SIG-M5 (cell line): ENCODE measurements at regions not wholly inside any gene's neighbourhood (a gene's known extent, or its start where the extent isn't known, plus 50 kb on each side); places are given as distances from the start of the nearest gene placed in this dataset.
"Not testable (repeated sequence)": the region's sequence is repeated elsewhere in the genome, so short reads cannot be mapped to it uniquely, and the experiment has no call there.

Experiments used
- DNase-seq: peaks from one replicate; lab custom pipeline; 2025; lab: John Stamatoyannopoulos, UW

DNA sequence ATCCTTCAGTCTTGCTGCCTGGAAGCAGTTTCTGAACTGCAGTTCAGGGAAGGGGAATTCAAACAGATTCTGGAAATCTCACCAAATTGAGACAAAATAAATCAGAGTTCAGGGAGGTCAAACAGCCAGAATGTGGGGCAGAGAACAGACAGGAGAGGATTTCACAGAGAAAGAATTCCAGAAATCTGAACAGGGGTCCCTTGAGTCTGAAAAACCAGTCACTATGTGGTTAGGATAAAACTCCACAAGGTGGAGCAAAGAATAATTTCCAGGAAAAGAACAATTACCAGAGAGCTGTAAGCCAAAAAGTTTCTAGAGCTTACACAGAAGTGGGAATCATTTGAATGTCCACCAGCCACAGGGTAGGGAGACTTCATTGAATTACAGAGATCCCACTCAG lies 84.7 kb downstream of the URB2 start:
- no peak for DNase-seq

DNA sequence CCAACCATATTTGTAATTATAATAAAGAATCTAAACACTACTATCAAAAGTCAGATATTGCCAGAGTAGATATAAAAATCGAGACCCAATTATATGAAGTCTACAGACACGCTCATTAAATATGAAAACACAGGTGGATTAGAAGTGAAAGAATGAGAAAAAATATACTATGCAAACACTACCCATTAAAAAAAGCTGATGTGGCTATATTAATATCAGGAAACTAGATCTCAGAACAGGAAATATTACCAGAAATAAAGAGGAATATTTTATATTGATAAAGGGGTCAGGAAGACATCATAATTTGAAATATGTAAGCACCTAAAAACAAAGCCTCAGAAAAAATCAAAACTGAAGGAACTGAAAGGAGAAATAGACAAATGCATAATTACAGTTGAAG lies 88.3 kb downstream of the URB2 start:
- DNase-seq = no peak

DNA sequence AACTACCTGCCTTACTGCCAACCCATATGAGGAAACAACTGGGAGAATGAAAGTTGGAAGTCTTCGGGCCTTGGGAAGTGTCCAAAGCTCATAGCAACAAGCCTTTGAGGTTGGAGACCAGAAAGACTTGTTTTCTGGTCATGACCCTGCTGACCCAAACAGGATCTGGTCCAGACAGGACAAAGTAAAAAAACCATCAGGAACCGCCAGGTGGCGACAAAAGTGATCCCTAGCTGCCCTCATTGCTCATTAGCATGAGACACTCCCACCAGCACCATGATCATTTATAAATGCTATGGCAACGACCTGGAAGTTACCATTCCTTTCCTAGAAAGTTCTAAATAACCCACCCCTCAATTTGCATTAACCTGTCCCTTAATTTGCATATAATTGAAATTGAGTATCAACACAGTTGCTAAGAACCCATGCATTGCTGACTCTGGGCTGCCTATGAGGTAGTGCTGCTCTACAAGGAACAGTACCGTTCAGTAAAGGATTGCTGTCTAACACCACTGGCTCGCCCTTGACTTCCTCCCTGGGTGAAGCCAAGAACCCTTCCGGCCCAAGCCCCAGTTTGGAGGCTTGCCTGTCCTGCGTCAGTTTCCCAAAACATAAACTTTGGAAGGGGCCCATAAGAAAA lies 89.0 kb downstream of the URB2 start:
- DNase-seq = no peak

DNA sequence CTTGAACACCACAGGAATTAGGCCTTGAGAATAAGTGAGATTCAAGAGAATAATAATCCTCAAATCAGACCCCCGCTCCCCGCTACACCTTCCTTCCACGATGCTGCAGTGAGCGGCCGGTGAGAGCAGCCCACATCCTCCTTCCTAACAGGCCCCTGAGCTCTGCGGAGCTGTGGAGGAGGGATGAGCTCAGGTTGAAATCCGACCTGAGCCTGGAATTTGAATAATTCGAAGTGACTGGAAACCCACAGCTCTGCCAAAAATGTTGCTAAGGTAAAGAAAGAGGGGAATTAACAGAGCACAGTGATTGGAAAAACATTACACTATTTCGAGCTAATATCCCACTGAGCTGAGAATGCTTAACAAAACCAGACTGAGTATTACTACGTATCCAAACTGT lies 90.0 kb downstream of the URB2 start:
- DNase-seq = no peak

DNA sequence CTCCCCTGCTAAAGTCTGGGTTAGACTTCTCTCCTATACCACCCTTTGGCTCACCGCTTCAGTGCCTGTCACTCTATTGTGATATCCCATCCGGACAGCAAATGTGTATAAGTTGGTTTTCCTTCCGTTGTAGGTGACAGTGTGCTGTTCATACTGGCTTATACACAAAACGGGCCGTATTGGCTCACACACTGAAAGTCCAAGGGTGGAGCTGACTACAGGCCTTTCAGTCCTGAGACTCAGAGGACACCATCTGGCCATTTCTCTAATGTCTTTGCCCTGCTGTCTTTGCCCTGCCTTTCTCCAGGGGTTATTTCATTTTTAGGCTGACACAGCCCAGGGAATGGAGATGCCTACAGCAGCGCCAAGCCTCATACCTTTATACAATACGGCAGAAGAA lies 90.7 kb downstream of the URB2 start:
- DNase-seq = no peak

DNA sequence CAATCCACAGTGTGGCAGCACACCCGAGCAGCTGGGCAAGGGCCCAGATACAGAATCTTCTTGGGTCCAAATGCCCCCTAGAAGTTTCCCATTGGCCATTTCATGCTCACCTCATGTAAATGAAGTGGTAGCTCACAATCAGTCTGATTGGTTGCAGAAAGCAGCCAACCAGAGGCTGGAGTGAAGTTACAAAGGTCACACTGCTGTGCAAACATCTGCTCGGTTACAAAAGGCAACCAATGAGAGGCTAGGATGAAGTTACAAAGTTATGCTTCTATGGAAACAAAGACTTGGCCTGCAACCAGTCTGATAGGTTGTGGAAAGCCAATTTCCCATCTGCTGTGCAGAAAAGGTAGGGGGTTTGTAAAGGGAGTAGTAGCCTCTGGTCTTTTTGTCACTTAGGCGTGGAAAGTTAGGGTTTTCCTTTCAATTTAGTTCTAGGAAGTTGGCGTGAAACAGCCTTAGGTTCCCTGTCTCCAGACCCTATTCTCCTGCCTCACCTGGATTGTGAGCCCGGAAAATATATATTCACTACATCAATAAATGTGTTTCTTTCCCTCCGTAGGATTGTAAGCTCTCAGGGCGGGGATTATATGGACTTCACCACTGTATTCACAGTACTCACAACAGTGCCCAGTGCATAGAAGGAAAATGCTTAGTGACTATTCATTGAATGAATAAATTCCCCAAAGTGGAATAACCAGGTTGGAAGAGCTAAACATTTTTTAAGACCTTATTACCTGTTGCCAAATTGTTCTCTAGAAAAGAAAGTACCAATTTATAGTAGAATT lies 91.9 kb downstream of the URB2 start:
- DNase-seq = no peak

DNA sequence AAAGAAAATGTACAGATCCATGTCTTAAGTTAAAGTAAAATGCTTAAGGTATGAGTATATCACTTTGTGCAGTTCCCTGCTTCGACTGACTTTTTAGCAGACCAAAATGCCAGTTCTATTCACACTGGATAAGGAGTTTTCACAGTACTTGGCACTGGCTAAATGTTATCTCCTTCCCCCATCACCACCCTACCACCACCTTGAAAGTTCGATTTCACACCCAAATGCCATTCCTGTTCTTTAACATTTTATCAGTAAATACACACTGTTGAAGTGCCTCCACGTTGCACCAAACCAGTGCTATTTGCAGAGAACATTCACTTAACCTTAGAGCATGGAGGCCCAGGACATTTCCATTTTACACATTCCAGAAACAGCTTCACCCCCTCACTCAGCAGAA lies 100.0 kb downstream of the URB2 start:
- DNase-seq = no peak

DNA sequence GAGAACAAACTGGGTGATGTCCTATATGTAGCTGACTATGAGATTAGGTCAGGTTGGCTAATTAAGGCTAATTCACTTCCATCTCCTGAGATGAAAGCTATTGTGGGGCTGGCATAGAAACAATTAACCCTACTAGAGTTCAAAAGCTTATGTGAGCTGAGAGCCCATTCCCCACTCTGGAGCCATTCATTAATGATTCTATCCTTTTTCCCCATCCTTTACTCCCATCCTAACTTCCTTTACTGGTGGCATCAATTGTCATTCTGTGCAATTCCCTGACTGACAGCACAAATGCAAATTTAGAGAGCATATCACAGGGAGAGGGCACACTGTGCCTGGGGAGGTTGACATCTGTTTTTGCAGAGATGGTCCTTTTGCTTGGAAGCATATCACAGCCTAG lies 103.9 kb downstream of the URB2 start:
- no peak for DNase-seq

DNA sequence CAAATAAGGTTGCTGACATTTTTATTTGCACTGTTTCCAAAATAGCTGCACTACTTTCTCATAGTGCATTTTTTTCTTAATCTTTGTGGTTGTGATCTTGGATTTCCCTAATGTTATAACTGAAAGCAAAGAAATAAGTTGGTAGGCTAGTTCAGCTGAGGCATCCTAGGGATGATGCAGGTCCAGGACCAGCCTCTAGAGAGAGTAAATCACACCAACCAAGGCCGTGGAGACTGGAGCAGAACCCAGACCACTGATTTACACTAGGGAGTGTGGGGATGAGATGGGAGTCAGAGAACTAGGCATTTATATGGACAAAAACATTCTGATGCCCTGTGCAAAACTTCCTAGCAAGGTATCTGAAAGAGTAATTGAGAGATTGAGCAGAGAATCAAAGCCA lies 104.5 kb downstream of the URB2 start:
- no peak for DNase-seq

DNA sequence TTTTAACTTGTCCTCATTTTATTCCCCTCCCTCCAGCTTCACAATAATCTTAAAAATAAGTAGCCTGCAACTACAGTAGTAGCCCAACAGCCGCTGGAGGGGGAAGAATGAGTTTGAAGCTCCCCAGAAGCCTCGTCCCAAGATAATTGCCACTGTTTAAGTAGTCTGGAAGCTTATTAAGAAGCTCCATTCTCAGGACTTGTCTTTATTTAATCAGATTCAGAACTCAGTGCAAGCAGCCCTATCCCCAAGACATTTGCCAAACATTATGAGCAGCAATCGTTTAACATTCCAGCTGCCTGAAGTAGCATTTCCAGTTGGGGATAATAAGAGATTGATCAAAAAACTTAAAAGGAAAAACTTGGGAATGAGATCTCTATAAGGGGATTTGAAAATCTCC lies 106.0 kb downstream of the URB2 start:
- DNase-seq = no peak

DNA sequence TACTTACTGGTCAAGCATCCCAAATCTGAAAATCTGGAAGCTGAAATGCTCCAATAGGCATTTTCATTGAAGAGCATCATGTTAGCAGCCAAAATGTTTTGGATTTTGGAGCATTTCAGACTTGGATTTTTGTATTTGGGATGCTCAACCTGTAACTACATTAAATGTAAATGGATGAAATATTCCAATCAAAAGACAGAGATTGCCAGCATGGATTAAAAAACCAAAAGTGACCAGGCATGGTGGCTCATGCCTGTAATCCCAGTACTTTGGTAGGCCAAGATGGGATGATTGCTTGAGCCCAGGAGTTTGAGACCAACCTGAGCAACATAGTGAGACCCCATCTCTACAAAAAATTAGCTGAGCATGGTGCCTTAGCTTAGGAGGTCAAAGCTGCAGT lies 110.3 kb downstream of the URB2 start:
- DNase-seq = no peak

DNA sequence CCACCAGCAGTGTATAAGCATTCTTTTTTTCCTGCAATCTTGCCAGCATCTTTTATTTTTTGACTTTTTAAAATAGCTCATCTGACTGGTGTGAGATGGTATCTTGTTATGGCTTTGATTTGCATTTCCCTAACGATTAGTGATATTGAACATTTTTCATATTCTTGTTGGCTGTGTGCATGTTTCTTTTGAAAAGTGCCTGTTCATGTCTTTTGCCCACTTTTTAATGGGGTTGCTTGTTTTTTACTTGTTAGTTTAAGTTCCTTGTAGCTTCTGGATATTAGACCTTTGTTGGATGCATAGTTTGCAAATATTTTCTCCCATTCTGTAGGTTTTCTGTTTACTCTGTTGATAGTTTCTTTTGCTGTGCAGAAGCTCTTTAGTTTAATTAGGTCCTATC lies 116.6 kb downstream of the URB2 start:
- DNase-seq = not testable (repeated sequence)

DNA sequence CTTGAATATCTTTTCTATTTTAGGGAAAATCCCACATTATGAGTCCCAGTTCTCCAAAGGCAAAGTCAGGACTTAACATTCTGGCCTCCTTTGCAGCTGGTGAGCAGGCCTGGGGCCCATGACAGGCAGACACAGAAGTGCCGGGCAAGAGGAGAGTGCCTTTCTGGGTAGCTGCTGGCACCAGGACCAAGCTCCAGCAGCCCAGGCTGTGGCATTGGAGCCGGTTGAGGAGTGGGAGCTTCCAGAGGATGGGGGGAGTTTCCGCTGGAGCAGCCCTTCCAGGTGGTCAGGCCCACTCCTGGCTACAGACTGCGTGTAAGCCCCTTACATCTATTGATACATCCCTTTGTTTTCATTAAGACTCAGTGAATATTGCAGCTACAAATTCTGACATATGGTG lies 123.9 kb downstream of the URB2 start:
- no peak for DNase-seq

DNA sequence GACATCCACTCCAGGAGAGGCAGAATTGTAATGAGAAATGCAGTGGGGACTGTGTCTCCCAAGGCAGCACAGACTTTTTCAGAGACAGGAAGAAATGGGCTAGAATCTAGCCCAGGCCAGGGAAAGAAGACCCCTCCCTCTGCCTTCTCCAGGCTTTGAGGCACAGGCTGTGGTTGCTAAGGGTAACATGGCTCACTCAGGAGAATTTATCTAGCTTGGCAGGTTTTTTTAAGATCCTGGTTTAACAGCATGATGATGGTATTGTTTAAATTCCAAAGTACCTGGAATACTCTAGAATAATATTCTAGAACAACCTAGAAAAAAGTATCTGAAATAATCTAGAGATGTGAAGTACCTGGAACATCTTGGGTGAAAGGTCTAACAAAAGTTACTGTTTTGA lies 125.6 kb downstream of the URB2 start:
- DNase-seq = no peak

DNA sequence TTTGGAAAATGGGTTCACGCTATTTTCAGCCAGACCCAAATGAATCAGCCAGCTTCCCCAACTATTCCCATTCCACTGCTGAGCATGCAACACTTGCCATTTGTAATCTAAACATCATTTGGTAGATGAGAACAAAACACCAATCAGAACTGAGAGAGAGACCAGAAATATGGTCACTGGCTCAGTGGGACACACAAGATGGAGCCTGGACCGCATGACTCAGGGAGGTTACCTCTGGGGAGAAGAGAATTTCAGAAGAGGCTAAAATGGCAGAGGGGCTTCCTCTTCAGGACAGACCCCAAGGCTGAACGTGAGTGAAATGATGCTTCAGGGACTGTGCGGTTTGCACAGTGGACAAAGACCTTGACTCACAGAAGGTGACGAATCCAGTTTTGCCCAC lies 126.6 kb downstream of the URB2 start:
- no peak for DNase-seq

DNA sequence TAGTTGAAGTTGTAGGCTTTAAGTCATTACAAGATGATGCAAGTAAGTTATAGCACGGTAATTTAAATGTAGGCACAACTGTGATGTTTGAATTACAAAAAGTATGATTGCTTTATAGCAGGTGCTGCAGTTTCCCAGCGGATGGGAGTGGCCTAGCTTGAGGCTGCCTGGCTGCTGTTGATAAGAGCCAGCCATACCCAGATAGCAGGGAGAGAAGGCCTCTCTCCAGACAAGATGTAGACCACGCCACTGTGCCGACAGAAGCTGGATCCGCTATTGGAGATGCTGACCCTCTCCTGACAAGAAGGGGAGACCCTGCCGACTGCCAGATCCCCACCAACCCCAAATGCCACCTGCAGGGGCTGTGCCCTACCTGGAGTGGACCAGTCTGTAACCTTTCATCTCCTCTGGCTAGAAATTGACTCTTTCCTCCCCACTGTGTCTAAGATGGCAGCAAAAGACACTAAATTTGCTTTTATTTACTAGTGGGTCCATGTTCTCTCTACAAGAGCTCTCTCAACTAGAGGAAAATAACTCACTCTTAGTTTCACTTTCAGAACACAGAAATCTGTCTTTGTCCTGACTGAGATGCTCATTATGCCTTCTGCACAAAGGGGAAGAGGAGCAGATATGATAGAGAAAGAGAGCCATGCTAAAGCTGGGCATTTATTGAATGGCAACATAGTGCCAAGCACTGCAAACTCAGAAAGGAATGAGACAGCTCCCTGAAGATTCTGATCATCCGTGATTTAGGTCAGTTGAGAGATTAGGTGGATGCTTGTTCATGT lies 127.9 kb downstream of the URB2 start:
- DNase-seq = no peak

DNA sequence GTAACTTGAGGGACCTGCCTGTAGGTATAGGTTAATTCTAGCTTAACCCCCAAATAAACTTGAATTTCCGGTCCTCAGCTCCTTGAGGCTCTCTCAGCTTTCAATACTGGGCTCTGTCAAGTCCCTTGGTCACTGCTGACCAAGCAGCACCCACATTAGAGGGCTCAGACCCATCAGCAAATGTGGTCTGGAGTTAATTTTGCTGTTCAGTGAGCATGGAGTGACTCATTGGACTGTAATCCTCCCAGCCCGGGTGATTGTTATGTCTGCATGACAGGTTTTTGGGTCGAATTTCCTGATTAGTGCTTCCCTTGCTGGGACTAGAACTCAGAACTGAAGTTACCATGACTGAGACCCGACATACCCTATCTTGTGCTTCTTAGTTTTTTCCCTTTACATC lies 130.6 kb downstream of the URB2 start:
- DNase-seq = no peak

DNA sequence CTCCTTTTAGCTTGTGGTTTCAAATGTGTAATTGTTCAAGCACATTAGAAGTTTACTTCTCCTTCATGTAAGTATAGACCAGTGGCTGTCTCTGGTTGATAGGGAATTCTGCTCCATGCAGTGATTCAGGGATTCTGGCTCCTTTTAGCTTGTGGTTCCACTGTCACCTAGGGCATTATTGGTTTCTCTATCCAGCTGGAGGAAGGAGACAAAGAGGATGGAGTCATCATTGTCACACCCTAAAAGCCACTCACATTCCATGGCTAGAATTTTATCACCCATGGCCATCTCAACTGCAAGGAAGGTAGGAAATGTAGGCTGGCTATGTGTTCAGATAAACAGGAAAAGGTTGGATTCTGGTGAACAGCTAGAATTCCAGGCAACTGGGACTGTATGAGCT lies 131.2 kb downstream of the URB2 start:
- no peak for DNase-seq

DNA sequence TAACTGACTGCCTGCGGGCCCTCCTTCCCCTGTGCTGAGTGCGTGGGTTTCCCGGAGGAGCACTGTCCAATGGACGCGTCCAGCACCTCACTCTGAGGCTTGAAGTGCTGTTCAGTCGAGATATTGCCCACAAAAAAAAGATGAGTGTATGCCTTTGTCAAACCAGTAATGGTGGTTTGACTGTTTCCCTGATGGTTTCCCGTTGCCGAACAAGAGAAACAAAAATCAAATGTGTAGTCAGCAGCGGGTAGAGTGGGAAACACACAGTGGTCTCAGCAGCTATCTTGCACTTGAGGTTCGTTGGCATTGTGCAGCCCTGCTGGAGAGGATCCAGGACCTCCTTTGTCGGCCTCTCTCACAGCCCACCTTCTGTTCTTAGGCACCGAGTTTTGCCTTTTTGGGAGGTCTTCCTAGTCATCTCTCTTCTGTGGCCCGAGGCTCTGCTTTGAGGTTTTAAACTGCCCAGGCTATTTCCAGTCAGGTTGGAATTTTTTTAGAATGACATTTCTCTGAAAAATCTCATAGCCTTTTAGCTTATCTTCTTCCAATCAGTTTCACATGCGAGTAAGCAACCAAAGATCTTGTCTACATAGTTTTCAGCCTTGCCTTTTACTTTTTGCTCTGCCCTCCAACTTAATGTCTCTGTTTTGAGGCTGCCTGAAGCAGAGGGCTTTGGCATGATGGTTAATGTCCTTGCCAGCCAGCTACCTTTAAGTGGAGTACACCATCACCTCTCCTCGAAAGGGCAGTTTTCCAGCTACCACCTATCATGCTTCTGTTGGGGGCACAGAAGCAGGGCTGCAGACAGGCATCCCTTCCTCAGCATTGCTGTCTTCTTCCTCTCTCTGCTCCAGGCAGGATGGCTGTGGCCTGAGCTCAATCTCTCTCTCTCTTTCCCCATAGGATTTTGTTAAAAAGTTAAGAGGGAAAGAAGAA lies 132.3 kb downstream of the URB2 start:
- DNase-seq = no peak

DNA sequence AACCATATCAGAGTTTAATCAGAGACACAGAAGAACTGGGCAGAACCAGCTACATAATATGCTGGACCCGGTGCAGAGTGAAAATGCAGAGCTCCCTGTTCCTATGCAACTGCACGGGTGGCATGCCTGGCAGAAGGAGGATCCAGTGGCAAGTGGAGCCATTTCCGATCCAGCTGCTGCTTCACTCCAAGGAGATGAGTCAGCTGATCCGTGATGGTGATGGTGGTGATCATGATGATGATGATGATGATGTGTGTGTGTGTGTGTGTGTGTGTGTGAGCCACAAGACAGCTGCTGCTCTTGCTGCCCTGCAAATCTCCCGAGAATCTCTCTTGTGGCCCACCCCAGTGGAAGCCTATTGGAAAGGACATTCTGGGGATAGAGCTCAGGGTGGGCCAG lies 133.0 kb downstream of the URB2 start:
- no peak for DNase-seq

DNA sequence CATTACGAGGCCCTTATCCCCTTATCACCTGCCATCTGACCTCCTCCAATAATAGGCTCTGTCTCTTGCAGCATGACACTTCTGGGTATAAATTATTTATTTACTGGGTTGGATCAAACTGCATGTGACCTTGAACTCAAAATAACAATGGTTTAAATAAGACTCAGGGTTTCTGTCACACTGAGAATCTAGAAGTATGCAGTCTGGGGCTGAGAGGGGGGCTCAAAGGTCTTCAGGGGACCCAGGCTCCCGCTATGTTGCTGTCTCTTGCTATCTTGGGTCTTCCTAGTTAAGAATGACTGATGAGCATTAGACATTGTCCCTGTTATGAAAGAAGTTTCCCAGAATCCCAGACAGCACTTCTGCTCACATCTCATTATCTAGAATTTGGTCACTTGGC lies 133.5 kb downstream of the URB2 start:
- no peak for DNase-seq

DNA sequence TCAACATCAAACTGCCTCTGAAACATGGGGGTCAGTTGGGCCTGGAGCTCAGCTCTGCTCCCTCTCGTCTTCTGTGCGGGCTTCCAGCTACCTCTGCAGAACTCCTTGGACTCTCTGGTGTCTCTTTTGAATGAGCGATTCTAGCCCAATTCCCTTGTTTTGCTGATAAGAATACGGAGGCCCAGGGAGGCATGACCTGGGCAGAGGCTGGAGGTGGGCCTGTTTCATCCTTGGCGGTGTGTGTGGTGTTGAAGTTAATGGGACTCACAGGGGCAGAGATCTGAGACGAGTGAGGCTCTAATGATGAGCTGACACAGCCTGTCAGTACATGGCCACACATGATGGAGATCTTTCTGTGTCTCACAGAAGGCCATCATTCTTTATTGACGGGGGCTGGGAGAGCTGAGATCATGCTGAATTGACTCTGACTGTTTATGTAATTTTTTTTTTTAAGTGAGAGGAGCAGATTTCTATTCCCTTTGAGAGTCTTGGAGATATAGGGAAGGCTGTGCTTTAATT lies 134.5 kb downstream of the URB2 start:
- no peak for DNase-seq
